Naive thymus-derived CD4-positive, alpha-beta T cell (primary cell): ENCODE measurements at regions not wholly inside any gene's neighbourhood (a gene's known extent, or its start where the extent isn't known, plus 50 kb on each side); places are given as distances from the start of the nearest gene placed in this dataset.

ENCODE experiments used
- ATAC-seq: fragments of 150-1000 bp; cut with Tn5 transposase; 2 replicates; pipeline ENCODE4 v1.10.0; 2021; ENCODE audit warnings: mild to moderate bottlenecking, moderate library complexity
- CTCF ChIA-PET: fragments of 350-600 bp; sonication (Branson Sonifier 250); formaldehyde crosslinking; loops from one replicate; lab custom pipeline; 2021; ENCODE audit warnings: antibody characterized with exemption; lab: Charles Lee
- POLR2A ChIA-PET: fragments of 350-600 bp; sonication (Branson Sonifier 250); formaldehyde crosslinking; loops from one replicate; lab custom pipeline; 2021; ENCODE audit warnings: antibody characterized with exemption, inconsistent platforms; lab: Charles Lee
- DNase-seq, 9 donors: peaks; one replicate each; pipeline versions ENCODE4 v3.0.0 to v3.0.0-alpha.2; 2020 to 2022; ENCODE audit warnings: mixed read lengths in 1 of 9
- H3K27ac ChIP-seq: one replicate; pipeline ENCODE4 v1.7.0; 2013; ENCODE audit warnings: mild to moderate bottlenecking, low read depth, low read length, moderate library complexity
- H3K27me3 ChIP-seq, 2 donors: one replicate each; pipeline ENCODE4 v1.7.0; 2013; ENCODE audit warnings: low read length in 2 of 2, mild to moderate bottlenecking in 2 of 2, moderate library complexity in 2 of 2; ENCODE audit not compliant: control insufficient read depth in 2 of 2, insufficient read depth in 2 of 2
- H3K36me3 ChIP-seq, 3 experiments: 1 replicate in 2 of 3; 2 replicates in 1 of 3; pipeline ENCODE4 v1.7.0; 2013; ENCODE audit warnings: low read length in 3 of 3, mild to moderate bottlenecking in 3 of 3, moderate library complexity in 1 of 3; ENCODE audit not compliant: insufficient read depth in 3 of 3, control insufficient read depth in 2 of 3
- H3K4me1 ChIP-seq, 2 donors: one replicate each; pipeline ENCODE4 v1.7.0; 2013; ENCODE audit warnings: low read length in 2 of 2, mild to moderate bottlenecking in 2 of 2, moderate library complexity in 1 of 2; ENCODE audit not compliant: control insufficient read depth in 2 of 2, insufficient read depth in 2 of 2
- H3K4me3 ChIP-seq: 2 replicates; pipeline ENCODE4 v1.7.0; 2013; ENCODE audit warnings: mild to moderate bottlenecking, low read length
- H3K9me3 ChIP-seq, 3 experiments: 1 replicate in 2 of 3; 2 replicates in 1 of 3; pipeline ENCODE4 v1.7.0; 2013; ENCODE audit warnings: low read length in 3 of 3; ENCODE audit not compliant: control insufficient read depth in 2 of 3
- H3K27ac Mint-ChIP-seq, 9 donors: one replicate each; pipeline ENCODE4 v1.8.0; 2020 to 2022; ENCODE audit warnings: mixed read lengths in 9 of 9, mild to moderate bottlenecking in 8 of 9, moderate library complexity in 5 of 9, inconsistent platforms in 2 of 9
- H3K27me3 Mint-ChIP-seq, 5 donors: one replicate each; pipeline ENCODE4 v1.8.0; 2021 to 2022; ENCODE audit warnings: mixed read lengths in 5 of 5, mild to moderate bottlenecking in 1 of 5
- H3K36me3 Mint-ChIP-seq, 5 donors: one replicate each; pipeline ENCODE4 v1.8.0; 2020 to 2022; ENCODE audit warnings: mixed read lengths in 5 of 5, mild to moderate bottlenecking in 3 of 5, inconsistent platforms in 1 of 5
- H3K4me1 Mint-ChIP-seq, 7 donors: one replicate each; pipeline ENCODE4 v1.8.0; 2020 to 2022; ENCODE audit warnings: mixed read lengths in 7 of 7, mild to moderate bottlenecking in 3 of 7, inconsistent platforms in 1 of 7
- H3K4me3 Mint-ChIP-seq, 10 donors: one replicate each; pipeline ENCODE4 v1.8.0; 2020 to 2022; ENCODE audit warnings: mild to moderate bottlenecking in 10 of 10, mixed read lengths in 10 of 10, moderate library complexity in 6 of 10, inconsistent platforms in 2 of 10
- H3K9me3 Mint-ChIP-seq, 11 donors: one replicate each; pipeline ENCODE4 v1.8.0; 2020 to 2022; ENCODE audit warnings: mixed read lengths in 11 of 11, mild to moderate bottlenecking in 4 of 11, inconsistent platforms in 1 of 11, moderate library complexity in 1 of 11
- intact Hi-C, 2 donors: fragments of 100-400 bp; cut with micrococcal nuclease; formaldehyde crosslinking; loops; one replicate each; pipeline ENCODE4 v1.15.1; 2023

DNA sequence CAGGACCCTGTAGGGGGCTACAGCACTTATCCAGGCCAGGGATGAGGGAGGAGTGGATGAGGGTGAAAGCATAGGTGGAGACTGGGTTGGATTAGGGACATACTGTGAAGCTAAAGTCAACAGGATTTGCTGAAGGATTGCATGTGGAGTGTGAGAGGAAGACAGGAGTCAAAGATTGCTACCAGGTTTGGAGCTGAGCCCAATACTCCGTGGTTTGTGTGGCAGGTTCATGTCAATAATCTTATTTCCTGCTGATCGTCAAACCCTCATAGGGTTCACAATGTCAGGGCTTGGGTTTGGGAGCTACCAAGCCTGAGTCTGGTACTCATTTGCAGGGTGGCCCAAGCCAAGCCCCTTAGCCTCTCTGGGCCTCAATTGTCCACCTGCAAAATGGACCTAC, 77.1 kb upstream of the PLXNC1 start:
- ChIA-PET CTCF (interaction anchor here (1.6 to 6.8 kb wide), 4 partner anchors 23 to 304 kb away, joined by 4 to 63 read pairs (median 5); no protein-coding TSS in a partner anchor), POLR2A (interaction anchor here (0.6 to 0.9 kb wide), 2 partner anchors 30 to 604 kb away, joined by 3 to 4 read pairs; partner anchors contain the start of gene MRPL42)
- Histone ChIP-seq H3K4me1 (peaks cover 0 to 9% of the 10 kb centered on the region in 2 donors), H3K36me3 (no peaks in the 10 kb centered on the region), H3K9me3 (no peaks in the 10 kb centered on the region), H3K27ac (no peak overlapping the region), H3K4me3 (no peak overlapping the region), H3K27me3 (no peaks in the 10 kb centered on the region)
- peaks cover 9 to 32% (median 14%) of the 10 kb centered on the region in 7 donors for H3K4me1 Mint-ChIP-seq
- H3K27me3 Mint-ChIP-seq, result peaks cover 0 to 16% (median 0%) of the 10 kb centered on the region in 5 donors
- intact Hi-C loops, result loop anchor here in 1 of 2 donors (10.0 kb wide), 2 partner anchors 176 to 396 kb away; partner anchors contain the start of gene CRADD
- peaks cover 0 to 4% (median 0%) of the 10 kb centered on the region in 5 donors for H3K36me3 Mint-ChIP-seq
- peaks cover 0 to 11% (median 5%) of the 10 kb centered on the region in 11 donors for H3K9me3 Mint-ChIP-seq
- ATAC-seq (no peak), DNase-seq (peak in 1 of 9 donors; percentile 26)
- peak overlapping the region in 5 of 10 donors; percentile 10 to 48 (median 30) for H3K4me3 Mint-ChIP-seq
- peak overlapping the region in 5 of 9 donors; percentile 19 to 79 (median 38) for H3K27ac Mint-ChIP-seq

DNA sequence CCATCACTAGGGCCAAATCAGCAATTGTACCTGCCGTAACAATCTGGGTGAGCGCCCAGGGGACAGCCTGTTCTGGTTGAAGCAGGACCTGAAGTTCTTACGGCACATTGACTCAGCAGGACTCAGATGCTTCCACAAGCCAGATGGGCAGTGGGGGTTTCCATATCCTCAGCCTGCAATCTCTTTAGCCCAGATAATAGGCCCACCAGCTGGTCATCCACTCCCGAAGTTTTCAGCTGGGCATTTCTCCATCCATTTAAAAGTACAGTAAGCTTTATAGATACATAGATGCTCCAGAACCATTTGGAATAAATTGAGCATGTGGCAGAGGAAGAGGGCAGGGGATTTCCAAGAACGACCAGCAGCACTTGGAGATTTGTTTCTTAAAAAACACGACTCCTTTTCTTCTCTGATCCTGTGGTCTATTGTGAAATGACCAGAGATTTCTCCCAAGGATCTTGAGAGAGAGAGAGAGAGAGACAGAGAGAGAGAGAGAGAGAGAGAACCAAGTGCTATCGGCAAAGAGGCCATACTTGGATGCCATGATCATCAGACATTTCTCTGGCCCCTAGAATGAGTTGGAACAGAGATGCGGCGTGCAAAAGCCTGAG, 74.8 kb upstream of the PLXNC1 start:
- peaks cover 0 to 16% of the 10 kb centered on the region in 2 donors for H3K4me1 ChIP-seq
- ChIA-PET POLR2A (no interaction called here), CTCF (interaction anchor here (2.3 to 6.8 kb wide), 4 partner anchors 28 to 570 kb away, joined by 13 to 63 read pairs (median 28); no protein-coding TSS in a partner anchor)
- Mint-ChIP-seq H3K4me1 (peaks cover 17 to 51% (median 24%) of the 10 kb centered on the region in 7 donors), H3K27me3 (peaks cover 0 to 6% (median 3%) of the 10 kb centered on the region in 5 donors), H3K9me3 (peaks cover 0 to 8% (median 0%) of the 10 kb centered on the region in 11 donors), H3K4me3 (no peak overlapping the region), H3K36me3 (peaks cover 0 to 4% (median 0%) of the 10 kb centered on the region in 5 donors), H3K27ac (no peak overlapping the region)
- no peak for DNase-seq
- H3K27me3 ChIP-seq, result no peaks in the 10 kb centered on the region
- no peak overlapping the region for H3K27ac ChIP-seq
- no peak for ATAC-seq
- H3K36me3 ChIP-seq, result no peaks in the 10 kb centered on the region
- H3K4me3 ChIP-seq, result no peak overlapping the region
- no peaks in the 10 kb centered on the region for H3K9me3 ChIP-seq
- intact Hi-C loops, result loop anchor here (2.0 to 10.0 kb wide), 3 partner anchors 27 to 399 kb away; partner anchors contain the start of gene CRADD (in 1 of the 2)

DNA sequence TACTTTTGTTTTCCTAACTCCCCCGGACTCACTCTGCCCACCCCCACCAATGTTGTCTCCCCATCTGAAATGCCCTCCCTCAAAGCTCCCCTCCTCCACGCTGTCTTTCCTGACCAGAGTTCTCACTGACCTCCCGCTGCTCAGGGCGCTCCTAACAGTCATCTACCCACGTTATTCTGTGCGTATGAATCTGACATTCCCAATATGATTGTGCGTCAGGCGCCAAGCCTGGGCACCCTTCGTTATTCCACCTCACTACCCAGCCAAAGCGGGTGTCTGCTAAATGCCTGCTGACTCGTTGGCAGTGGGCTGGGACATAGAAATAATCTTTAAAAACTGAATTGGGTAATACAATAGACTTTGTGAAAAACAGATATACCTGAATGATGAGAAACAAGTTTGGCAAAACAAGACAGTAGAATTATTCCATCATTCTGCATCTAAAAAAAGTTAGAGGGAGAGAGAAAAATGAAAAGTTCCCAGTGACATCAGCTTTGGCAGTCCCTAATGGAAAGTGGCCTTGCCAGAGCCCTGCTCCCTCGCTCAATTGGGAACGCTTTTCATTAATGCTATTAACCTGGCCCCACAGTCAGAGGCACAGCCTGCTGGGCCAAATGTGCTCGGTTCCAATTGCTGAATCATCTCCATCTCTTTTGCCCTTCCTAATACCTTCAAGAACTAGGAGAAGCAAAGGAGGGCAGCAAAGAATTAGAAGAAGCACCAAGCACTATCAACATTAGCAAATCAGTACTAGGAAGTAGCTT, 74.0 kb upstream of the PLXNC1 start:
- intact Hi-C loops, result loop anchor here (2.0 to 10.0 kb wide), 3 partner anchors 26 to 400 kb away; partner anchors contain the start of gene CRADD (in 1 of the 2)
- Histone ChIP-seq H3K27ac (no peak overlapping the region), H3K4me1 (peaks cover 0 to 20% of the 10 kb centered on the region in 2 donors), H3K36me3 (no peaks in the 10 kb centered on the region), H3K9me3 (no peaks in the 10 kb centered on the region), H3K4me3 (no peak overlapping the region), H3K27me3 (no peaks in the 10 kb centered on the region)
- peaks cover 0 to 3% (median 0%) of the 10 kb centered on the region in 11 donors for H3K9me3 Mint-ChIP-seq
- ATAC-seq, result no peak
- peaks cover 18 to 59% (median 28%) of the 10 kb centered on the region in 7 donors for H3K4me1 Mint-ChIP-seq
- peaks cover 0 to 6% (median 3%) of the 10 kb centered on the region in 5 donors for H3K27me3 Mint-ChIP-seq
- CTCF ChIA-PET, result interaction anchor here (0.6 to 6.8 kb wide), 19 partner anchors 27 to 571 kb away, joined by 3 to 63 read pairs (median 4); no protein-coding TSS in a partner anchor
- POLR2A ChIA-PET, result no interaction called here
- H3K36me3 Mint-ChIP-seq, result peaks cover 0 to 4% (median 0%) of the 10 kb centered on the region in 5 donors
- no peak for DNase-seq
- peak overlapping the region in 2 of 9 donors; percentile 33 to 85 for H3K27ac Mint-ChIP-seq
- no peak overlapping the region for H3K4me3 Mint-ChIP-seq

DNA sequence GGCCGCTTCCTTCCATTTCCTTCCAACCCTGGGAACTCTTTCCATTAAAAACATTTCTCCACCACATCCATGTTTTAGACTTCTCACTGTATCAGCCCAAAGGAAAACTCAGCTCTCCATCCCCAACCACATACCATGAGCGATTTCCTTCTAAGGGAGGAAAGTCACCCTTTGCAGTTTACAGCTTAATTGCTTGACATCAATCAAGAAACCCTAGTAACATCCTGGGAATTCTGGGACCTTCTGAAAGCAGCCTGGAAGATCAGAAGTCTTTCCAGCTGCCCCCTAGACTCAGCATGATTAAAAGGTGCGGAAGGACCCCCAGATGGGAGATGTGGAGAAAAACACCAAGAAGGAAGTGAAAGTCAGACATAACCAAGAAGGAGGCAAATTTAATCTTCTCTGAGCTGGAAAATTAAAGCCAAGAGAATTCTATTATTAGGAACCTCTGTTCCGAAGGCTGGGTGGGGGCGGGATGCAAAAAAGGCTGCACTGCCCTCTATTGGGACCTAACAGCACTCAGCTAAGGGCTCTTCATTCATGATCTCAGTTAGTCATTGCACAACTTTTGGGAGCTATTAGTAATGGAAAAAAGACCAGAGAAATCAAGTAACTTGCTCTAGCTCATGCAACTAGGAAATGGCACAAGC, 73.3 kb upstream of the PLXNC1 start:
- no peak overlapping the region for H3K27ac ChIP-seq
- no peaks in the 10 kb centered on the region for H3K27me3 ChIP-seq
- Mint-ChIP-seq H3K9me3 (no peaks in the 10 kb centered on the region), H3K4me1 (peaks cover 18 to 67% (median 28%) of the 10 kb centered on the region in 7 donors), H3K27me3 (peaks cover 0 to 6% (median 3%) of the 10 kb centered on the region in 5 donors), H3K36me3 (peaks cover 0 to under 1% (median 0%) of the 10 kb centered on the region in 5 donors), H3K4me3 (no peak overlapping the region), H3K27ac (no peak overlapping the region)
- no peaks in the 10 kb centered on the region for H3K9me3 ChIP-seq
- no peaks in the 10 kb centered on the region for H3K36me3 ChIP-seq
- ChIA-PET POLR2A (interaction anchor here (0.6 to 1.4 kb wide), 2 partner anchors 13 to 67 kb away, joined by 3 to 5 read pairs; no protein-coding TSS in a partner anchor), CTCF (interaction anchor here (0.5 to 6.8 kb wide), 27 partner anchors 13 to 572 kb away, joined by 3 to 63 read pairs (median 4); no protein-coding TSS in a partner anchor)
- H3K4me3 ChIP-seq, result no peak overlapping the region
- ATAC-seq (peak; percentile 67), DNase-seq (peak in 1 of 9 donors; percentile 20)
- H3K4me1 ChIP-seq, result peaks cover 0 to 20% of the 10 kb centered on the region in 2 donors
- intact Hi-C loops, result loop anchor here (1.0 to 10.0 kb wide), 8 partner anchors 26 to 506 kb away; partner anchors contain the start of gene CRADD (in 1 of the 2)

DNA sequence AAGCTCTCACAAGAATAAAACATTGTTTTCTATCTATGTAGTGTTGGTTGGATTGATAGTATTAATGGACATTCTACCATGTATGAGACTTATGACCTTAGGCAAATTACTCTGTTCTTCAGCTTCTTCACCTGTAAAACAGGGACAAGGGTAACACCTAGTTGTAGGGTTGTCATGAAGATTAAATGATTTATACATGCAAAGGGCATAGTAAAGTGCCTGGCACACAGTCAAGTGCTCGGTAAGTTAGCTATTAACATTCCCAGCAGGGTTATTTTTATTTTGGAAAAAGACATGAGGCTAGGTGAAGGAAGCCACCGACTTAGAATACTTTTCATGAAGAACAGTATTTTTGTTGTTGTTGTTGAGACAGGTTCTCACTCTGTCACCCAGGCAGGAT, 71.2 kb upstream of the PLXNC1 start:
- no peaks in the 10 kb centered on the region for H3K36me3 ChIP-seq
- CTCF ChIA-PET, result interaction anchor here (0.6 to 6.8 kb wide), 6 partner anchors 24 to 574 kb away, joined by 3 to 63 read pairs (median 16); no protein-coding TSS in a partner anchor
- H3K9me3 Mint-ChIP-seq, result no peaks in the 10 kb centered on the region
- peaks cover 0 to 6% (median 3%) of the 10 kb centered on the region in 5 donors for H3K27me3 Mint-ChIP-seq
- no peak overlapping the region for H3K4me3 Mint-ChIP-seq
- peaks cover 12 to 51% (median 18%) of the 10 kb centered on the region in 7 donors for H3K4me1 Mint-ChIP-seq
- ATAC-seq, result no peak
- DNase-seq, result no peak
- H3K27me3 ChIP-seq, result no peaks in the 10 kb centered on the region
- no peak overlapping the region for H3K4me3 ChIP-seq
- H3K9me3 ChIP-seq, result no peaks in the 10 kb centered on the region
- no peak overlapping the region for H3K27ac Mint-ChIP-seq
- intact Hi-C loops, result loop anchor here in 1 of 2 donors (5.0 to 10.0 kb wide), 4 partner anchors 70 to 402 kb away; partner anchors contain the start of gene CRADD
- peaks cover 0 to 11% of the 10 kb centered on the region in 2 donors for H3K4me1 ChIP-seq
- POLR2A ChIA-PET, result interaction anchor here (1.2 kb wide), 1 partner anchor 44 kb away, joined by 4 read pairs; no protein-coding TSS in a partner anchor
- no peaks in the 10 kb centered on the region for H3K36me3 Mint-ChIP-seq
- H3K27ac ChIP-seq, result no peak overlapping the region
